ENCODE measurements at regions not wholly inside any gene's neighbourhood (a gene's known extent, or its start where the extent isn't known, plus 50 kb on each side); places are given as distances from the start of the nearest gene placed in this dataset.
"Not testable (repeated sequence)": the region's sequence is repeated elsewhere in the genome, so short reads cannot be mapped to it uniquely, and the experiment has no call there.

GRCh38 chr6:126204598-126204997, 135.3 kb upstream of the CENPW start:
- no peak for DNase-seq (ENCODE audit: low read depth)

- no peak for DNase-seq (ENCODE audit: low read depth)
Measured at GRCh38 chr6:126206504-126207246, 133.2 kb upstream of the CENPW start.

GRCh38 chr6:126210398-126211075, 129.4 kb upstream of the CENPW start:
- DNase-seq (ENCODE audit: low read depth): no peak

- no peak for DNase-seq (ENCODE audit: low read depth)
Measured at GRCh38 chr6:126217497-126217896, 122.4 kb upstream of the CENPW start.

- DNase-seq (ENCODE audit: low read depth): not testable (repeated sequence)
Measured at GRCh38 chr6:126220901-126221300, 119.0 kb upstream of the CENPW start.

- no peak for DNase-seq (ENCODE audit: low read depth)
Measured at GRCh38 chr6:126227833-126228702, 111.8 kb upstream of the CENPW start.

GRCh38 chr6:126232671-126233070, 107.2 kb upstream of the CENPW start:
- no peak for DNase-seq (ENCODE audit: low read depth)

GRCh38 chr6:126233192-126233591, 106.7 kb upstream of the CENPW start:
- no peak for DNase-seq (ENCODE audit: low read depth)

- DNase-seq (ENCODE audit: low read depth): no peak
Measured at GRCh38 chr6:126235363-126235762, 104.6 kb upstream of the CENPW start.

GRCh38 chr6:126245077-126245476, 94.8 kb upstream of the CENPW start:
- no peak for DNase-seq (ENCODE audit: low read depth)

- DNase-seq (ENCODE audit: low read depth): no peak
Measured at GRCh38 chr6:126252154-126252553, 87.8 kb upstream of the CENPW start.

- no peak for DNase-seq (ENCODE audit: low read depth)
Measured at GRCh38 chr6:126253431-126253830, 86.5 kb upstream of the CENPW start.

- no peak for DNase-seq (ENCODE audit: low read depth)
Measured at GRCh38 chr6:126258150-126258549, 81.8 kb upstream of the CENPW start.

- DNase-seq (ENCODE audit: low read depth): no peak
Measured at GRCh38 chr6:126261792-126262421, 78.0 kb upstream of the CENPW start.

- no peak for DNase-seq (ENCODE audit: low read depth)
Measured at GRCh38 chr6:126264265-126264664, 75.7 kb upstream of the CENPW start.

GRCh38 chr6:126266664-126267063, 73.3 kb upstream of the CENPW start:
- DNase-seq (ENCODE audit: low read depth): no peak

GRCh38 chr6:126267626-126268025, 72.3 kb upstream of the CENPW start:
- DNase-seq (ENCODE audit: low read depth): no peak

GRCh38 chr6:126268092-126268491, 71.8 kb upstream of the CENPW start:
- no peak for DNase-seq (ENCODE audit: low read depth)

- no peak for DNase-seq (ENCODE audit: low read depth)
Measured at GRCh38 chr6:126280287-126280686, 59.6 kb upstream of the CENPW start.

GRCh38 chr6:126285871-126286365, 54.0 kb upstream of the CENPW start:
- no peak for DNase-seq (ENCODE audit: low read depth)

All from RPMI7951 (cell line).